ENCODE measurements at regions not wholly inside any gene's neighbourhood (a gene's known extent, or its start where the extent isn't known, plus 50 kb on each side); places are given as distances from the start of the nearest gene placed in this dataset.

GRCh38 chr2:193103064-193103463 lies 908.3 kb upstream of the TMEFF2 start:
- TF ChIP-seq POLR2A (IDR thresholded peaks at IDR 0.05) = no peak
- no peak for TF ChIP-seq CTCF (IDR thresholded peaks at IDR 0.05)
- TF ChIP-seq POLR2AphosphoS5 (IDR thresholded peaks at IDR 0.05) = no peak

All from sigmoid colon (tissue), 4 donors.